ACHN (cell line): ENCODE measurements at regions not wholly inside any gene's neighbourhood (a gene's known extent, or its start where the extent isn't known, plus 50 kb on each side); places are given as distances from the start of the nearest gene placed in this dataset.

Experiments
- DNase-seq: peaks from one replicate; pipeline ENCODE4 v3.0.0-alpha.2; 2015
- in situ Hi-C: cut with HindIII; loops from 2 replicates; pipeline ENCODE4 v1.10.0; 2017; ENCODE audit warnings: low sequenced_read_pairs, low pct_ligation_motif_present, low pct_unique_long_range_greater_than_20kb

DNA sequence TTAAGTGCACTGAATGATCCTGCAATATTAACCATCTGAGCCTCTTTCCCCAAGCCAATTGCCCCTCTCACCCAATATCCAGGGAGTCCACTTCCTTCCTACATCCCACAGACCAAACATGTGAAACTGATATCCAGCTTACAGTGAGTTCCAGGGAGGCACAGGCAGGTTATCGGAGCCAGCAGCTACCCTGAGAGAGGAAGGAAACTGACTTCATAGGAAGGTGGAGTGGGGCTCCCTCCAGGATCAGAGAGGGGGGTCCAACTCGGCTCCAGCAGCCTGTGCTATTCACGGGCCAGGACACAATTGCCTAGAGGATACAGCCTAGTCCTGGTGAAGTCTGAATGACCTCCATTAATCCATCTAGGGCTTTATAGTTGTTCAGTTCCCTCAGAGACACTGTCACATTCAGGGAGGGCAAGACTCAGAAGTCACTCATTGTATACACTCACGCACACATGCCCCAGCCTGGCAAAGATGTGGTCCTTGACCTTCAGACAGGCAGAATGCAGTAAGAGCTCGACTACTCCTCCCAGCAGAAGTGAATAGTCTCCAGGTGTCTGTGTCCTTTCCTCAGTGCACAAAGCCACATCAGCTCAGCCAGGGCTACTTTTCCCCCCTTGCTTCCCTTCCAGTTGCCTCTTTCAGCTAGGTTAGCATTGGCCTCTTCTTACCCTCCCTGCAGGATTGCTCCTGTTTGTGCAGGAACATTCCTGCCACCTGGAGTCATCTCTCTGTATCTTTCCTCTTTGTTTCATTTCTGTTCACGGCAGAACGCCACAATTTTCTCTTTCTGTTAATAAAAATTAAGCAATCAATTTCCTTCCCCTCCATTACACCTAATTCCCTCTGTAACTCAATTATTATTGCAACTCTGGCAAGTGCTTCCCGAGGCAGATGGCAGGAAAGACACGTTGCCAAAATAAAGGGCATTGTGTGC lies 501.7 kb downstream of the ARHGEF28 start:
- in situ Hi-C loops: no loop called here
- peak; percentile 27 for DNase-seq

DNA sequence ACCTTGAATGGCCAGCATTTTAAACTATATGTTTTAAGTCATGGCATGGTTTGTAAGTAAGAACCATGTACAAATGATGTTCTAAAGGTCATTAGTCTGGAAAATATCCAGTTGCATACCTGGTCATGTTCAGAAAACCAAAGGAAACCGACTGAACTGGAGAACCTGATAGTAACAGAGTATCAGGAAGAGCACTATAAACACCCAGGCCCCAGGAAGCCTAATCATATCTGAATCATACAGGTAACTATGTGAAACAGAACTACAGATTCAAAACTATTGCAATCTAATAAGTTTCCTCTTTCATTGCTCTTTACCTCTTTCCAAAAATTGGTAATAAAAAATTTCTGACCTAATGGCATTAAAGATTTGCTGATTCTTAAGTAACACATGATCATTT lies 500.3 kb downstream of the ARHGEF28 start:
- in situ Hi-C loops: no loop called here
- no peak for DNase-seq

DNA sequence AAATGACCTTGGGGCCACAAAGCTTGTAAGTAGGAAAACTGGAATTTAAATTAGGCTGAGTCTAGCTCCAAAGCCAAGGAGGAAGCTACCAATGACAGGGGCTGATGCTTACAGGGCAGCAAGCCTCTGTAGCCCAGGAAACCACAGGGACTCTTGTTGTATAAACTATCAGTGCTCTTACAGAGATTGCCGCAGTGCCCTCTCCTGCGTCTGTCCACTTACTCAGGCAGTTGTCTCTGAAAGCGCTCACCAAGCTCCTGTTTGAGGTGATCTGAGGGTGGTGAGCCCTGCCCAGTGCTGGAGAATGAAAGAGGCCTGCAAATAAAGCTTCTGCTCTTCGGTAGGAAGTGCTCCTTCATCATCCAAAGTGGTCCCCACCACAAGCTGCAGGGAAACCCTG lies 498.8 kb downstream of the ARHGEF28 start:
- in situ Hi-C loops: no loop called here
- DNase-seq: no peak

DNA sequence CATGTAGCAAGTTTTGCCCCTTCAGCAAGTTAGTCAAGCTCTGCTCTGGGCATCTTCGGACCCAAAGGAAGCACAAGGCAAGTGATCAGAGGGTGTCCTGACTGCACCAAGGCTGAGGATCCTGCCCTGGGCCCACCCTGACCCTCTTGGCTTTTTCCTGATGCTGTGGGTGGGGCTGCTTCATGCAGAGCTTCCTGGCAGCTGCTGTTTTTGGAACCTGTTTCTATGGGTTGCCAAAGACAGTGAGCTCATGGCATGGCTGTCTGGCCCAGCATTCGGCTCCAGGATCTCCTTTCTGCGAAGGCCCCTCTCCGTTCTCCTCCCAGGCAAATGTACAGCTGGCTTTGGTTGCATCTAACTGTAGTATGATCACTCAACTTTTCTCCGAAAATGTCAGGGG lies 497.9 kb downstream of the ARHGEF28 start:
- in situ Hi-C loops: no loop called here
- no peak for DNase-seq

DNA sequence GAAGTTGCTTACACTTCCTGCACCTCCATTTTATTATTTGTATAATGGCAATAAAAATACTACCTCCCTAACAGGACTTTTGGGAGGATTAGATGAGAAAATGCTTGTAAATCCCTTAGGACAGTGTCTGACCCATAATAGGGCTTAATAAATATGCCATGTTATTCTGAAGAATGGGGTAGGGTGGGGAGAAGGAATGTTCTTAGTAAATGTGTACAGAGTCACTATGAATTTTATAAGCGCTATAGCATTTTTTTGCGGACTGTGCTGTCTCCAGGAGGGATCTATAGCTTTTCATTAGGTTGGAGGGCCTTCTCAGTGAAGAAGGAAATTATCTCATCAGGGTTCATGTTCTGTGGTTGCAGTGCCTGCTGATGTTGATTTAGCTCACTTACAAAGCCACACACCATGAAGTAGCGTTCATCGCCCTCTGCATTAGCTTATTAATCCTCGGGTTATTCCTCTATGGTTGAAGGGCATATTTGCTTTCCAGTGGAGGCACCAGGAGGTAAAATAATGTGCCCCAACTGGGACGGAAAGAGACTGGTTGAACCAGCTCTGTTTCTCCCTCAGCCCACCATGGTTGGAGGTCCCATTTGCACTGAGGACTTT lies 497.1 kb downstream of the ARHGEF28 start:
- DNase-seq: no peak
- in situ Hi-C loops: no loop called here

DNA sequence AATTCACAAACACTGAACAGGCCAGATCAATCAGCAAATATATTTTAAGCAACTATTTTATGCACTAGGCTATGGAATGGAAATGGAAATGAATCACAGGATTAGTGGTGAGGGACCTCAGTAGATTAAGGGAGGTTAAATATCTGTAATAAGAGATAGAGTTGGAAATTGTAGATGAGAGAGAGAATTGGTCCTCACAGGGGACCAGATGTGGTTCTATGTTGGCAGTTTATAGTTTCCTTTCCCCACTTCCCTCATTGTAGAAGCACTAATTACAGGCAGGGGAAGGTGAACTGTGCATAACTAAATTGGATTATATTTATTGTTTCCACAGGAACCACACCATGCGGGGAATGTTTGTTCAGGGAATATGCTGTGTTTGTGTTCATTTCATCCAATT lies 496.2 kb downstream of the ARHGEF28 start:
- in situ Hi-C loops: no loop called here
- DNase-seq: no peak

DNA sequence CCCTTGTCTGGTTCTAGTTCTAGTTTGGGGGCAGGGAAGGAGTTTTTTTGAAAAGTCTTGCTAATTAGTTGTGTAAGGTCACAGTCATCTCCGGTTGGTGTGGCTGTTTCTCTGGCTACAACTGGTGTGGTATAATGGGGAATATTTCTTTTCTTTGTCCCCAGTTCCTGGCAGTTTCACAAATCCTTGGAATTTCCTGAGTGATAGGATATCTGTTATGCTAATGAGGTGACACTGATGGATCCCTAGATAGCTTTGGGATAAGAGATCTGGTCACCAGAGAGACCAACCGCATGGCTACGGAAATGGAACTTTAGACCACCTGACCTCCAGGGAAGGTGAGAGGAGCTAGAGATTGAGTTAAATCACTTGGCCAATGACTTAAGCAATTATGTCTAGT lies 494.6 kb downstream of the ARHGEF28 start:
- DNase-seq: no peak
- in situ Hi-C loops: no loop called here

DNA sequence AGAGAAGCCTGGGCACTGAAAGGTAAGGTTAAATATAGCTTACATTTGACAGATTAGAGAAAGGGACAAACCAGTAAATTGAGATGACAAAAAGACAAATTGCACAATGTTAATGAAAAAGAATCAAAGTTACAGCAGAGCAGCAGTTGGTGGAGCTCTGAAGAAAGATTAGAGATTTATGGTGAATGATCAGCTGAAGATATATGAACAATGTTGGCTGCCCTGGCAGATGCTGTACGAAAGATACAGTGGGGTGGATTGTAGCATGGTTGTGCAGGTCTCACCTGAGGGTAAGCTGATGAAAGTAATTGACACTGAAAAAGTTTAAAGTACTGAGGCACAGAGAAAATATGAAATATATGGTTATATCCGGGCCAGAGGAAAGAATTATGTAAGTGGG lies 492.1 kb downstream of the ARHGEF28 start:
- in situ Hi-C loops: no loop called here
- no peak for DNase-seq

DNA sequence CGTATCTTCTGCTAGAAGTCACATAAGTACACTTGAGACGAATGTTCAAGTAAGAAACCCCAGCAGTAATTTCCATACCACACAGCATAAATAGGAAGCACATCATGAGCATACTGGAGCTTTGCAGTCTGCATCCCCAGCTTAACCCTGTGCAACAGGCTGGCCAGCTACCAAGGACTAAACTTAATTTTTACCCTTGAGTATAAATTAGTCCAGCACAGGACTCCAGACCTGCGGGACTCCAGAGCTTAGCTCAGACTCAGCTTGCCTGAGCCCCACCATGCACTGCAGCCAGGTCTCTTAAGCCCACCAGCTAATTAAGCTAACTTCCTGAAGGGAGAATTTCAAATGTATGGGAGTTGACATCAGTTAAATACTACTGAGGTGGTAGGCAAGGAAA lies 491.0 kb downstream of the ARHGEF28 start:
- in situ Hi-C loops: no loop called here

DNA sequence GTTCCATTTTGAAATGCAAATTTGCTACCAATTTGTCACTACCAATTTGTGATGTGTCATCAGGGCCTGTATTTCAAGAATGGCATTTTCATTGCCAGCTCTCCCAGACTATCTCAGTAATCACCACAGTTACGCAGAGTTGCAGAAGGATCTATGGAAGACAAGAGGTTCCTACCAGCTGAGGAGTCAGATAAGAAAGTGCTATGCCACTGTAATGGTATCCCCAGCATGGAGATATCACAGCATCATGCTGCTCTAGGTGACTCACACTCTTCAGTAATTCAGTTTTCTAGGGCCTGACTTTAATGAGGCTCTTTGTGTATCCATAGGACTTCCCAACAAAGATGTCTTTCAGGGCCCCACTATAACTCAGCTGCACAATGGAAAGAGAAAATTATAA lies 490.3 kb downstream of the ARHGEF28 start:
- in situ Hi-C loops: no loop called here
- DNase-seq: no peak

More for the DNA sequence above, 491.0 kb downstream of the ARHGEF28 start:
- no peak for DNase-seq

DNA sequence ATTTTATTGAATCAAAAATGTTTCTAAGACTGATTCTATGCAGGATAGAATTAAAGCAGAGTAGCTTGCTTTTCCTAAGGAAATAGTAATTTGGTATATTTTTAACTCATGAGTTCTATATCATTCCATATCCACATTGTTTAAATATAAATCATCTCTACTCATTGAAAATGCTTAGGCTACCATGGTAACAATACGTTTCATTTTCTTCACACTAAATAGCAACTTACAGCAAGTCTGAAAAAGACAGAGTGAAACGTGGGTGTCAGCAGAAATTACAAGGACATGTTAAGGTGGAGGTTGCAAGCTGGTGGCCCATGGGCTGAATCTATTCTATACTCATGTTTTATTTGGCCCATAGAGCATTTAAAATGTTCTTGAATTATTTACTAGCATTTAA lies 487.9 kb downstream of the ARHGEF28 start:
- in situ Hi-C loops: no loop called here

DNA sequence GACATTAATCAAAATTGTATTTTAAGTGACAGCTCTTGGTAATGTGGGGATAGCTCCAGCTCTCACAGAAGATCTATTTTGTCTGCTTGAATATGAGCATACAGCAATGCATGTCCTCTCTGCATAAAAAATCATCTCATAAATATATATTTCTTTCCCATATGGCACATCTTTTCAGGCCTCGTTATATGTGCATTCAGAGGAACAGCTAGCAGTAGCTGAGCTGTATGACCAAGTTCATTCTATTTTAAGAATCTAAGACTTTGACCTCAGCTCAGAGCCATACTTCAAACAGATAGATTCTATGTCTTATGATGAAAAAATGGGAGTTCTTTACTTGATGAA lies 487.2 kb downstream of the ARHGEF28 start:
- DNase-seq: no peak
- in situ Hi-C loops: no loop called here

More for the DNA sequence above, 487.9 kb downstream of the ARHGEF28 start:
- DNase-seq: no peak

DNA sequence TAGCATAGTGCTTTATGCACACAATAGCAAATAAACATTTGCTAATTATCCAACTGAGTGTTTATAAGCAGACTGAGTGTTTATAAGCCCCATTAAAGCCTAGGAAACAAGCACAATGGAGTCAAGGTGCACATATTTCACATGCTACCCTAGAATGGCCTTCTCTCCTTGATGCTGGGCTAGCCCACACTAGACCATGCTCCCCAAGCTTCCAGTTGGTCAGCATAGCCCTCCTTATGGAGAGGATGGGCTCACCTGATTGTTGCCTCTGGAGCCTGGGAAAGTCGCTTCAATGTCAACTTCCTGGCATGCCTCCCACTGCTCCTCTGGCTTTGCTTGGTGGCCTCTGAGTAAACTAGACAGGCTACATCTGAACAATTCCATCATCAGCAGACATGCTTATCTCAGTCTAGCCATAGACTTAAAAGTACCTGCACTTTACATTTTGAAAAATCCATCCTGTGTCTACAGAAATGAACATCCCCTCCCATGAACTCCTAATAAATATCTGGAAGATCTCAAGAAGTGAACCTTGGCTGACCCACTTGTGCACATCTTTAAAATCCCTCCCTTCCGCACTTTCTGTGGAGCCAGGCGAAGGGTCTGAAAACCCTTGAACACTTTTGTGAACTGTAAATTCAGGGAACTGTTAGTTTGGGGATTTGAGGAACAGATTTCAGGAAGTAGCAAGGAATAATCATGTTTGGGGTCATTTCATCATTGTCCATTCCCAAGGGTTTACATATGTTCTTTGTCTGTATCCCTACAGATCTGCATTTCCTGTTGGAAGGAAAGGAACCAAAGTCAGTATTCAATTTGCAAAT lies 486.6 kb downstream of the ARHGEF28 start:
- no peak for DNase-seq
- in situ Hi-C loops: no loop called here

DNA sequence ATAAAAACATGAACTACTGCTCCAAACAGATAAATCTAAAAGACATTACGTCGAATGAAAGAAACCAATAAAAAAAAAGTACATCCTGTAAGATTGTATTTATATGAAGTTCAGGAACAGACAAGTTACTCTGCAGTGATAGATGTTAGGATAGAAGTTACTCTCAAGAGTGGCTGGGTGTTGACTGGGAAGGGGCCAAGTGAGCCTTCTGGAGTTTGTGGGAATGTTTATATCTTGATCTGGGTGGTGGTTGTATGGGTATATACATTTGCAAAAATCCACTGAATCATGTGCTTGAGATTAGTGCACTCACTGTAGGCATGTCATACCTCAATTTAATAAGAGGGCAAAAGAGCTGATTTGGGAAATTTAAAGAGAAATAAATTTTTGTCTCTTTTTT lies 485.8 kb downstream of the ARHGEF28 start:
- in situ Hi-C loops: no loop called here
- DNase-seq: no peak

DNA sequence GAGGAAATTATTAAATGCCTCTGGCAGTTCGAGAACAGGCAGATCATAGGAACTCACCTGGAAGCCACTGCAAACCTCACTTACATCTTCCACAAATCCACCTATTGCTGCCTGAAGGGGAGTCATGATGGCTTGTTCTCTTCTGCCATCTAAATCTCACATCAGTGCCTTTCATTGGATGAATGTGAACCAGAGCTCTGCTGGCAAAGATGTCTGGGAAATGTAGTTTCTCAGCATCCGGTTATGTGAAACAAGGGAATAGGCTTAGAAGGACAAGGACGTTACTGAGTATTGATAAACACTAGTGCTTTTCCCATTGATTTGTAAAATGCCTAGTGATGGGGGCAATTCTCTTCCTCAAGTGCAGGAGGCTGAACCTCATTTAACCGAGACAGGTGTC lies 483.3 kb downstream of the ARHGEF28 start:
- in situ Hi-C loops: no loop called here

DNA sequence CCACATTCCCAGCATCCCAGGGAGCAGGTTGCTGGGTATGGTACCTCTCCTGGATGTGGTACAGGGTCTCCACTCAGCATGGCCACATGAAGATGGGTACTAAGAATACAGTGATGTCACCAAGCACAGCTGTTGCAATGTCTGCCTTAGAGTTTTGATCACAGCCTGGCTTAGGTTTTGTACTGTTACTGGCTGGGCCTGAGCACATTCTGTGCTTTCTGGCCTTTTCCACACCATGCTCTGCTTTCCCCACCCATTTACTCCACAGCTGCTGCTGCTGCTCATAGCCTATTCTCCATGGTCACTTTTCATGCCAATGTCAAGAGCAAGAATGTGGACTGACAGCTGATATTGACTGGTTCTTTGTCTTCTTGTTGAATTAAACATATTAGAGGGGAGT lies 481.9 kb downstream of the ARHGEF28 start:
- in situ Hi-C loops: no loop called here
- DNase-seq: no peak

More for the DNA sequence above, 483.3 kb downstream of the ARHGEF28 start:
- DNase-seq: no peak

DNA sequence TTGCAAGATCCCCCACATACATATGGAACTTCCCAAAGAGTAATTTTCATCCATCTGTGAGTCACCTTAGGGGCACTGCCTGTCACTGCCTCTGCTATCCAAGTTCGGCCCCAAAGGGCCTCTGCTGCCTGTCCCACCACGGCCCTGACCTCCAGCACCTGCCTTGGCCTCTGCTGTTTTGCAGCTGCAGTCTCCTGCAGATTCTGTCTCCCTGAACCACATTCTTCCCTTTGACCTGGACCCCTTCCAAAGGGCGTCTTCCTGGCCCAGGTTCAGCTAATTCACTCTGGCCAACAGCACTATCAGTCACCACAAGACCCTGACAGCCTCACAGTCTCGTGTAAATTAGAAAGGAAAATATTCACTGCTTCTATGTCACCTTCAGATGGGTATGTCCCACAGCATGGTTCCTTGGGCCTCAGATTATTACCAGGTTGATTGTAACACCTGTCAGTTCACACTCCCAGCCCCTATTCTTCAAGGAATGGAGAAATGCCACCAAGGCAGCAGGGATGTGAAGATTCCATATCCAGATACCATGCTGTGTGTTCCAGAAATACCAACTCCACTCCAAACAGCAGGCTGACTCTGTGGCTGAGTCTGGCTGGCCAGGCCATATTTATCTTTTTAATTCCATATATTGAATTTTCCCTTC lies 479.3 kb downstream of the ARHGEF28 start:
- in situ Hi-C loops: no loop called here
- no peak for DNase-seq

DNA sequence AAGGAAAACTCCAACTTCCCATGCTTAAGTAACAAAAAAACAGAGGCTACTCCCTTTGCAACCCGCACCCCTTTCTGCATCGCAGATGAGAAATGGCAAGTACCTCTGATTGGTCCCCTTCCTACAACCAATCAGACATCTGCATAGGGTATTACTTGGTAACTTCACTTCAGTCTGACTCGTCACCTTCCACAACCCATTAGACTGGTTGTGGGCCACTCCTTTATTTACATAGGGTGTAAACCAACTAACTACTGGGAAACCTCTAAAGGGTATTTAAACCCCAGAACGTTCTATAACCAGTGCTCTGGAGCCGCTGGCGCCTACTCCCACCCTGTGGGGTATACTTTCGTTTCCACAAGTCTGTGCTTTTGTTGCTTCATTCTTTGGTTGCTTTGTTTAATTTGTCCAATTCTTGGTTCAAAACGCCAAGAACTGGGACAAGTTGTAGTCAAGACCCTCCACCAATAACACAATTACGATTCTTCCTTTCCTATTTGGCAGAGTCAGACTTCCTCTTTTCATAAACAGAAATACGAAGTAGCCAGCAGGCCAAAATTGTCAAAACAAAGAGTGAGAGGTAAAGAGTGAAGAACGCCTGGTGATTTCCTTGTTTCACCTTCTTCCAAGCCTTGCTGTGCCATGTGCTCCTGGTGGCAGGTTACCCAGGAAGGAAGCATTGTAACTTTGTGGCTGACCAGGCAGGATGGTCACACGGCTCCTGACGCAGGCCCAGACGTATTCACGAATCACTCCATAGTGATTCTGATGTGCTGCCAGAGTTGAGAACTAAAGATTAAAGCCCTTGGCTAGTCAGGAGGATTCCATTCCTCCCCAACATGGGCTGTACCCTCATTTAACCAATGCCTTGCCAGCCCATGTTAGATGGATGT lies 477.4 kb downstream of the ARHGEF28 start:
- no peak for DNase-seq
- in situ Hi-C loops: no loop called here
